ENCODE measurements at regions not wholly inside any gene's neighbourhood (a gene's known extent, or its start where the extent isn't known, plus 50 kb on each side); places are given as distances from the start of the nearest gene placed in this dataset.

- Histone ChIP-seq H3K4me3 (replicated peaks in 1 of 3) (no peak overlapping the region), H3K27ac (no peak overlapping the region), H3K9me3 (no peaks in the 10 kb centered on the region), H3K27me3 (no peaks in the 10 kb centered on the region), H3K36me3 (no peaks in the 10 kb centered on the region), H3K4me1 (no peaks in the 10 kb centered on the region)
- WGBS, 2 donors = 92 to 97% methylated on average over 1 of the region's 1 CpG
- DNase-seq = no peak
- intact Hi-C loops (cut with DNase I) = no loop called here
- TF ChIP-seq, protein P1, sequence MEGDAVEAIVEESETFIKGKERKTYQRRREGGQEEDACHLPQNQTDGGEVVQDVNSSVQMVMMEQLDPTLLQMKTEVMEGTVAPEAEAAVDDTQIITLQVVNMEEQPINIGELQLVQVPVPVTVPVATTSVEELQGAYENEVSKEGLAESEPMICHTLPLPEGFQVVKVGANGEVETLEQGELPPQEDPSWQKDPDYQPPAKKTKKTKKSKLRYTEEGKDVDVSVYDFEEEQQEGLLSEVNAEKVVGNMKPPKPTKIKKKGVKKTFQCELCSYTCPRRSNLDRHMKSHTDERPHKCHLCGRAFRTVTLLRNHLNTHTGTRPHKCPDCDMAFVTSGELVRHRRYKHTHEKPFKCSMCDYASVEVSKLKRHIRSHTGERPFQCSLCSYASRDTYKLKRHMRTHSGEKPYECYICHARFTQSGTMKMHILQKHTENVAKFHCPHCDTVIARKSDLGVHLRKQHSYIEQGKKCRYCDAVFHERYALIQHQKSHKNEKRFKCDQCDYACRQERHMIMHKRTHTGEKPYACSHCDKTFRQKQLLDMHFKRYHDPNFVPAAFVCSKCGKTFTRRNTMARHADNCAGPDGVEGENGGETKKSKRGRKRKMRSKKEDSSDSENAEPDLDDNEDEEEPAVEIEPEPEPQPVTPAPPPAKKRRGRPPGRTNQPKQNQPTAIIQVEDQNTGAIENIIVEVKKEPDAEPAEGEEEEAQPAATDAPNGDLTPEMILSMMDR (IDR thresholded peaks at IDR 0.05) = no peak
- no peak for TF ChIP-seq POLR2A (IDR thresholded peaks at IDR 0.05)
Measured at GRCh38 chr2:146295080-146295670, 1549.7 kb upstream of the ACVR2A start.

GRCh38 chr2:146287281-146287680 is 1557.5 kb upstream of the ACVR2A start:
- TF ChIP-seq, protein P1 (IDR thresholded peaks at IDR 0.05) = no peak
- TF ChIP-seq POLR2A (IDR thresholded peaks at IDR 0.05) = no peak
- no peak overlapping the region for H3K27ac ChIP-seq
- H3K9me3 ChIP-seq = no peaks in the 10 kb centered on the region
- no peaks in the 10 kb centered on the region for H3K27me3 ChIP-seq
- intact Hi-C loops (cut with DNase I) = no loop called here
- 94 to 98% methylated on average over 1 of the region's 1 CpG for WGBS, 2 donors
- H3K4me1 ChIP-seq = no peaks in the 10 kb centered on the region
- H3K4me3 ChIP-seq (replicated peaks in 1 of 3) = no peak overlapping the region
- no peak for DNase-seq
- H3K36me3 ChIP-seq = no peaks in the 10 kb centered on the region

DNA sequence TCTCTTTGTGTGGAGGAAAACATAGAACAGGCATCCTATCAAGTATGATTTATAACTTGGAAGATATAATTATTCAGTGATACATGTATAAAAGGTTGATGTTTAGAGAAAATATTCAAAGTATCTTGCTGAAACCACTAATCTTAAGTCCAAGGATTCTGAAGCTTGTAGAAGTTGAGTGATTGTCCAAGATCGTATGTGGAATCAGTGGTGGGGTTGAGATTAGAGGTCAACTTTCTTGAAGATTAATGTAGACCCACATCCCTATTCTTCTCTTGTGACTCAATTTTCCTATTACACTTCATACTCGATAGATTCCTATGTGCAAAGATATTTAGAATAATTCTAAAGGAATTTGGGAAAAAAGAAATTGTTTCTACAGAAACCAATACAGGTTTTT is 1565.9 kb upstream of the ACVR2A start:
- intact Hi-C loops (cut with DNase I) = no loop called here
- no peaks in the 10 kb centered on the region for H3K27me3 ChIP-seq
- H3K27ac ChIP-seq = no peak overlapping the region
- H3K4me3 ChIP-seq (replicated peaks in 1 of 3) = no peak overlapping the region
- no peaks in the 10 kb centered on the region for H3K9me3 ChIP-seq
- no peak for DNase-seq
- 91 to 94% methylated on average over 2 of the region's 2 CpGs for WGBS, 2 donors
- H3K4me1 ChIP-seq = no peaks in the 10 kb centered on the region
- H3K36me3 ChIP-seq = no peaks in the 10 kb centered on the region
- no peak for TF ChIP-seq POLR2A (IDR thresholded peaks at IDR 0.05)
- TF ChIP-seq, protein P1 (IDR thresholded peaks at IDR 0.05) = no peak

DNA sequence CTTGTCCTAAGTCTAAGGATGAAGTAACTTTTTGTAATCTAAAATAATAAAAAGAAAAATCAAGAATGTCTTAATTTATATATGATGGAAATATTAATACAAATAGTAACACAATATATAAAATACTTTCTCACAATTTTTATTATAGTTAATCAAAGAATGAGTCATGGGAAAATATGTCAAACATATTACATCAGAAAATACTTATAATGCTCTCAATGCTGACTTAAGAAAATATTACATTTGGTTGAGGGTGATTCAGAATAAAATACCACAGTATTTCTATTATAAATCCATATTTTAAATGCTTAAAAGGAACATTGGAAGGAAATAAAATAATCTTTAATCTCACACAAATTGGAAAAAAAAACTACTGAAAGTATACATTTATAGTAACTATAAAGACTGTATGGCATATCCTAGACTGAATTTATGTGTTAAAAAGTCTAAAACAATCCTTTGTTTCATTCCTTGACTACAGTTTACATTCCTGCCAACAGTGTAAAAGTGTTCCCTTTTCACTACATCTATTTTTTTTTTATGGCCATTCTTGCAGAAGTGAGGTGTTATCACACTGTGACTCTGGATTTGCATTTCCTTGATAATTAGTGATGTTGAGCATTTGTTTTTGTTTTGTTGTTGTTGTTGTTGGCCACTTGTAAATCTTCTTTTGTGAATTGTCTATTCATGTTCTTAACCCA is 1573.5 kb upstream of the ACVR2A start:
- TF ChIP-seq POLR2A (IDR thresholded peaks at IDR 0.05) = no peak
- TF ChIP-seq, protein P1 (IDR thresholded peaks at IDR 0.05) = no peak
- Histone ChIP-seq H3K4me3 (replicated peaks in 1 of 3) (no peak overlapping the region), H3K27ac (no peak overlapping the region), H3K36me3 (no peaks in the 10 kb centered on the region), H3K27me3 (no peaks in the 10 kb centered on the region), H3K9me3 (no peaks in the 10 kb centered on the region), H3K4me1 (no peaks in the 10 kb centered on the region)
- no peak for DNase-seq
- intact Hi-C loops (cut with DNase I) = no loop called here

DNA sequence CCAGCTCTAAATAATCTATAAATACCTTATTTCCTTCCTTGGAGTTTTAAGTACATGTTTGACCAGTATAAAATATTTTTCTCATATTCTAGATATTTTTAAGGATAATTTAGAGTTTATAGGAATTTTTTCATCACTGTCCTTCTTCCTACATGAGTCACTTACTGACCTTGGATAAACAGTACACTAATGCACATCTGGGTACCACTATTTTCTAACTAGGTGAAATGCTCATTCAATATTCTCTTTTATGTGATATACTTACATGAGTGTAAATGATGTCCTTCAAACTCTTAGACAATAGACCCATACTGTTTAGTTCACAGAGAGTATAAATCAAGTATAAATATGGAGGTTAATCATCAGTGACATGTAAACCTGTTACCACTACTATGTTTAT is 1574.2 kb upstream of the ACVR2A start:
- no peak for DNase-seq
- Histone ChIP-seq H3K4me1 (no peaks in the 10 kb centered on the region), H3K36me3 (no peaks in the 10 kb centered on the region), H3K9me3 (no peaks in the 10 kb centered on the region), H3K27me3 (no peaks in the 10 kb centered on the region), H3K4me3 (replicated peaks in 1 of 3) (no peak overlapping the region), H3K27ac (no peak overlapping the region)
- no peak for TF ChIP-seq POLR2A (IDR thresholded peaks at IDR 0.05)
- TF ChIP-seq, protein P1 (IDR thresholded peaks at IDR 0.05) = no peak
- intact Hi-C loops (cut with DNase I) = no loop called here
